OCI-LY7 (cell line): ENCODE measurements at regions not wholly inside any gene's neighbourhood (a gene's known extent, or its start where the extent isn't known, plus 50 kb on each side); places are given as distances from the start of the nearest gene placed in this dataset.

ENCODE experiments used
- BruUV-seq: library from RNA; stranded (reverse); fragments of 400-500 nt; replicated peaks from 2 replicates; lab custom pipeline; 2021; lab: Mats Ljungman, UMichigan
- CTCF ChIA-PET: fragments of 300-600 bp; sonication (Branson Sonifier 250); formaldehyde crosslinking; loops from one replicate; lab custom pipeline; 2022; ENCODE audit warnings: antibody characterized with exemption; ENCODE audit not compliant: unreplicated experiment; lab: Charles Lee
- POLR2A ChIA-PET: fragments of 300-600 bp; sonication (Branson Sonifier 250); formaldehyde crosslinking; loops from one replicate; lab custom pipeline; 2022; ENCODE audit warnings: antibody characterized with exemption; lab: Charles Lee
- DNase-seq: peaks from one replicate; pipeline ENCODE4 v3.0.0-alpha.2; 2015; ENCODE audit warnings: low spot score
- H2AFZ ChIP-seq: fragments of 200-600 bp; sonication (generic), shearing (Covaris generic); 2 replicates; pipeline ENCODE4 v1.6.1; 2014; ENCODE audit warnings: mild to moderate bottlenecking, antibody characterized with exemption, low read length, moderate library complexity
- H3K27ac ChIP-seq: fragments of 200-600 bp; sonication (generic); 2 replicates; pipeline ENCODE4 v1.5.1; 2014; ENCODE audit warnings: mixed run types, low read depth, mild to moderate bottlenecking, moderate library complexity, low read length, inconsistent platforms; ENCODE audit not compliant: poor library complexity, severe bottlenecking
- H3K36me3 ChIP-seq: fragments of 200-600 bp; sonication (generic); 2 replicates; pipeline ENCODE4 v1.6.1; 2014; ENCODE audit warnings: mild to moderate bottlenecking, antibody characterized with exemption, low read length, moderate library complexity, mixed read lengths; ENCODE audit not compliant: insufficient read depth
- H3K4me1 ChIP-seq: fragments of 200-600 bp; sonication (generic); 2 replicates; pipeline ENCODE4 v1.5.1; 2014; ENCODE audit warnings: mild to moderate bottlenecking, low read length; ENCODE audit not compliant: insufficient read depth, poor library complexity, severe bottlenecking
- H3K4me2 ChIP-seq: fragments of 200-600 bp; sonication (generic); 2 replicates; pipeline ENCODE4 v1.6.1; 2014; ENCODE audit warnings: mild to moderate bottlenecking, low read length
- H3K4me3 ChIP-seq: fragments of 200-600 bp; sonication (generic); 2 replicates; pipeline ENCODE4 v1.5.1; 2014; ENCODE audit warnings: mild to moderate bottlenecking, low read depth, low read length; ENCODE audit not compliant: poor library complexity, severe bottlenecking
- H3K79me2 ChIP-seq: fragments of 200-600 bp; sonication (generic); 2 replicates; pipeline ENCODE4 v1.6.1; 2016; ENCODE audit warnings: low read depth, mild to moderate bottlenecking, low read length, moderate library complexity, mixed read lengths; ENCODE audit not compliant: insufficient read depth
- H3K9me2 ChIP-seq: fragments of 200-600 bp; sonication (generic); 2 replicates; pipeline ENCODE4 v1.6.1; 2016; ENCODE audit warnings: mild to moderate bottlenecking, low read length, mixed read lengths; ENCODE audit not compliant: insufficient read depth
- H3K9me3 ChIP-seq: fragments of 200-600 bp; sonication (generic); 2 replicates; pipeline ENCODE4 v1.6.1; 2014; ENCODE audit warnings: mild to moderate bottlenecking, mixed run types, low read length, mixed read lengths
- H4K20me1 ChIP-seq: fragments of 200-600 bp; sonication (generic); 2 replicates; pipeline ENCODE4 v1.6.1; 2014; ENCODE audit warnings: mild to moderate bottlenecking, antibody characterized with exemption, low read length, moderate library complexity, mixed read lengths; ENCODE audit not compliant: insufficient read depth
- EZH2phosphoT487 ChIP-seq: fragments of 200-600 bp; sonication (generic); IDR thresholded peaks from 2 replicates; pipeline ENCODE4 v1.6.1; 2018; ENCODE audit warnings: low read depth, borderline replicate concordance, mild to moderate bottlenecking, mixed run types, antibody characterized with exemption, low read length, moderate library complexity, mixed read lengths
- intact Hi-C: fragments of 100-400 bp; cut with micrococcal nuclease; formaldehyde crosslinking; loops from one replicate; pipeline ENCODE4 v1.10.0; 2022; ENCODE audit not compliant: unreplicated experiment
- TF ChIP-seq, protein P1 (sequence below): fragments of 200-600 bp; sonication (generic); conservative IDR thresholded peaks from 2 replicates; pipeline ENCODE4 v1.5.1; 2014; ENCODE audit warnings: mild to moderate bottlenecking, antibody characterized with exemption, low read length, moderate library complexity, mixed read lengths

DNA sequence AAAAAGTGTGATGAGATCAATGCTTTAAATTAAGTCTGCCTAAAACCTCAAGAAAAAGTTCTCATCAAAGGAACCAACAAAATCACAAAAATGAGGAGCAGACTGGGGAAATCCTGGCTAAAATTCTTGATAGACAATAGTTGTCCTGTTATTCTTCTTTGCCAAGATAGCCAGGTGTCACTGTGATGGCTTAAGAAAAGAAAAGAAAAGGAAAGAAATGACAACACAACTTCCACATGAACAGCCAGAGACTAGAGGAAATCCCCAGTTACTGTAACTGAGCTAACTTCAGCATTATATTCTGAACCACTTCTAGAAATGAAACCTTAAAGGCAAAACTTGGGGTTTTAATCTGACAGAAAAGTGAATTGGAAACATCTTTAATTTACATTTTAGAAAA, 129.6 kb downstream of the CD24 start:
- Histone ChIP-seq H3K4me3 (no peak overlapping the region), H3K79me2 (no peaks in the 10 kb centered on the region), H3K9me2 (no peaks in the 10 kb centered on the region), H2AFZ (no peak overlapping the region), H3K9me3 (0 out of 2 replicates have a peak, but pooled peaks cover 1% of the 10 kb centered on the region), H3K36me3 (no peaks in the 10 kb centered on the region), H3K27ac (no peak overlapping the region), H3K4me2 (no peak overlapping the region), H4K20me1 (no peaks in the 10 kb centered on the region), H3K4me1 (peaks cover 29% of the 10 kb centered on the region)
- no TSS peak for BruUV-seq
- CTCF ChIA-PET: no interaction called here
- TF ChIP-seq, protein P1, sequence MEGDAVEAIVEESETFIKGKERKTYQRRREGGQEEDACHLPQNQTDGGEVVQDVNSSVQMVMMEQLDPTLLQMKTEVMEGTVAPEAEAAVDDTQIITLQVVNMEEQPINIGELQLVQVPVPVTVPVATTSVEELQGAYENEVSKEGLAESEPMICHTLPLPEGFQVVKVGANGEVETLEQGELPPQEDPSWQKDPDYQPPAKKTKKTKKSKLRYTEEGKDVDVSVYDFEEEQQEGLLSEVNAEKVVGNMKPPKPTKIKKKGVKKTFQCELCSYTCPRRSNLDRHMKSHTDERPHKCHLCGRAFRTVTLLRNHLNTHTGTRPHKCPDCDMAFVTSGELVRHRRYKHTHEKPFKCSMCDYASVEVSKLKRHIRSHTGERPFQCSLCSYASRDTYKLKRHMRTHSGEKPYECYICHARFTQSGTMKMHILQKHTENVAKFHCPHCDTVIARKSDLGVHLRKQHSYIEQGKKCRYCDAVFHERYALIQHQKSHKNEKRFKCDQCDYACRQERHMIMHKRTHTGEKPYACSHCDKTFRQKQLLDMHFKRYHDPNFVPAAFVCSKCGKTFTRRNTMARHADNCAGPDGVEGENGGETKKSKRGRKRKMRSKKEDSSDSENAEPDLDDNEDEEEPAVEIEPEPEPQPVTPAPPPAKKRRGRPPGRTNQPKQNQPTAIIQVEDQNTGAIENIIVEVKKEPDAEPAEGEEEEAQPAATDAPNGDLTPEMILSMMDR: no peak
- TF ChIP-seq EZH2phosphoT487: no peak
- peak; percentile 24 for DNase-seq
- POLR2A ChIA-PET: interaction anchor here (0.9 to 1.6 kb wide), 2 partner anchors 11 to 25 kb away, joined by 3 to 4 read pairs; no protein-coding TSS in a partner anchor
- intact Hi-C loops: no loop called here

DNA sequence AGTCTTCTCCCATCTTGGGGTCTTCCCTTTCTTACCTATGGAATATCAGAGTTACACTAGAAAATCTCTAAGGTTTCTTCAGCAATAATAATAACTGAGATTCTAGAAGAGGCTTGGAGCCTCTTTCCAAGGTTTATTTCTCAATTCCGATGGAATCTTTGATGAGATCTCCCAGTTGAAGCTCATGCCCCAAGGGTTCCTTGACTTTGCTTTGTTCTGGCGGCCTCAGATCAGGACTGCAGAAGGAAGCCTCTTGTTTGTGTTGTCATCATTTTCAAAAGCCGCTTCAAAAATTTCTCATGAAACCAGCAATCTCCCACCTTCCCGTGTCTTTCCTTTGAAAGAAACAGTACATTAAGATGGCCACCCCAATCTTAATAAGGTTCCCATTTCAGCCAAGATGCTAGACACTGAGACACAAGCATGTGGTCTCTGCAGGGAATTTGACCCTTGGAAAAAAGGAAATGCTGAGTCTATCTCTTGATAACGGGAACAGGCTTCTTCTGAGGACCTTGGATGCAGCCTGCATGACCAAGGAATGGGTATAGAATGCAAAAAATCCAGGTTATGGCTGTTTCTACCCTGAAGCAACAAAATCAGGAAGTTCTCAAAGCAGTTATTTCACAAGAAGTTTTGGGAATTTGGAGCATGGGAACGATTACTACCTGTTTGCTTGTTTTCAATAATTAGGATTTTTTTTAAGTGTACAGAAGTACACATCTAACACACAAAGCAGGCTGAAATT, 141.6 kb downstream of the CD24 start:
- Histone ChIP-seq H3K79me2 (no peaks in the 10 kb centered on the region), H3K4me1 (no peaks in the 10 kb centered on the region), H3K9me3 (no peaks in the 10 kb centered on the region), H2AFZ (0 out of 2 replicates have a peak overlapping the region, but pooled peaks have one; percentile 30), H3K4me3 (no peak overlapping the region), H3K4me2 (no peak overlapping the region), H3K27ac (no peak overlapping the region), H4K20me1 (no peaks in the 10 kb centered on the region), H3K9me2 (no peaks in the 10 kb centered on the region), H3K36me3 (no peaks in the 10 kb centered on the region)
- TF ChIP-seq EZH2phosphoT487: no peak
- TF ChIP-seq, protein P1: no peak
- DNase-seq: no peak
- POLR2A ChIA-PET: interaction anchor here (1.0 to 1.4 kb wide), 2 partner anchors 9 to 11 kb away, joined by 3 to 4 read pairs; no protein-coding TSS in a partner anchor
- CTCF ChIA-PET: no interaction called here
- no TSS peak for BruUV-seq
- intact Hi-C loops: no loop called here

DNA sequence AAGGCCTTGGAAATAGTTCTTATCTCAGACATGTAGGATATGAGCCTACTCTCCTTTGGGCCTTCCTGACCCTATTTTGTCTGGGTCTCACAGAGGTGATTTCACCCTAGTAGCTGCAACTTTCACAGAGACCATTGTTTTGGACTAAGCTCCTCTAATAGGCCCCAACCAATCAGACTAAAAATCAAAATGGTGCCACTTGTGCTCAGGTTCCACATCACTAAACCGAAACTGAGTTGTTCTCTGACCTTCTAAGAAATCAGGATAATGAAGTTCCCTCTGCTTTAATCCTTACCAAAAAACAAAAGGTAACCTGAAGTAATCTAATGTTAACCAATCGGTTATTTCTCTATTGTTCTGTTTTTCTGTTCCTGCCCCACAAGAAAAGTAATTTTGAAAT, 143.6 kb downstream of the CD24 start:
- Histone ChIP-seq H3K4me3 (no peak overlapping the region), H3K27ac (no peak overlapping the region), H4K20me1 (no peaks in the 10 kb centered on the region), H3K4me1 (no peaks in the 10 kb centered on the region), H3K9me3 (no peaks in the 10 kb centered on the region), H3K36me3 (no peaks in the 10 kb centered on the region), H3K79me2 (no peaks in the 10 kb centered on the region), H3K4me2 (no peak overlapping the region), H3K9me2 (no peaks in the 10 kb centered on the region), H2AFZ (no peak overlapping the region)
- BruUV-seq: no TSS peak
- intact Hi-C loops: no loop called here
- CTCF ChIA-PET: no interaction called here
- POLR2A ChIA-PET: interaction anchor here (0.6 to 0.7 kb wide), 2 partner anchors 9 to 87 kb away, joined by 3 read pairs; no protein-coding TSS in a partner anchor
- no peak for TF ChIP-seq EZH2phosphoT487
- DNase-seq: no peak
